Osteocyte (in vitro differentiated cells): ENCODE measurements at regions not wholly inside any gene's neighbourhood (a gene's known extent, or its start where the extent isn't known, plus 50 kb on each side); places are given as distances from the start of the nearest gene placed in this dataset.
A peak's percentile ranks its signal among the peaks of the same experiment; 100 is the strongest.
"Not testable (repeated sequence)": the region's sequence is repeated elsewhere in the genome, so short reads cannot be mapped to it uniquely, and the experiment has no call there.

Experiments
- DNase-seq: peaks from one replicate; pipeline ENCODE4 v3.0.0; 2021; ENCODE audit warnings: mixed read lengths; ENCODE audit not compliant: unreplicated experiment; ENCODE audit errors: extremely low spot score
- H3K27ac Mint-ChIP-seq: one replicate; pipeline ENCODE4 v1.8.0; 2021; ENCODE audit warnings: mild to moderate bottlenecking, mixed read lengths; ENCODE audit not compliant: unreplicated experiment
- H3K27me3 Mint-ChIP-seq: one replicate; pipeline ENCODE4 v1.8.0; 2021; ENCODE audit warnings: mixed read lengths; ENCODE audit not compliant: unreplicated experiment
- H3K36me3 Mint-ChIP-seq: one replicate; pipeline ENCODE4 v1.8.0; 2021; ENCODE audit warnings: mixed read lengths; ENCODE audit not compliant: unreplicated experiment
- H3K4me1 Mint-ChIP-seq: one replicate; pipeline ENCODE4 v1.8.0; 2021; ENCODE audit warnings: mixed read lengths; ENCODE audit not compliant: unreplicated experiment
- H3K4me3 Mint-ChIP-seq: one replicate; pipeline ENCODE4 v1.8.0; 2021; ENCODE audit warnings: mild to moderate bottlenecking, moderate library complexity, mixed read lengths; ENCODE audit not compliant: unreplicated experiment
- H3K9me3 Mint-ChIP-seq: one replicate; pipeline ENCODE4 v1.8.0; 2021; ENCODE audit warnings: mixed read lengths; ENCODE audit not compliant: unreplicated experiment
- TF ChIP-seq, protein P1 (sequence below): fragments of 200-600 bp; sonication (generic); IDR thresholded peaks from 2 replicates; pipeline ENCODE4 v1.5.0; 2021; ENCODE audit warnings: antibody characterized with exemption, mild to moderate bottlenecking, moderate library complexity

DNA sequence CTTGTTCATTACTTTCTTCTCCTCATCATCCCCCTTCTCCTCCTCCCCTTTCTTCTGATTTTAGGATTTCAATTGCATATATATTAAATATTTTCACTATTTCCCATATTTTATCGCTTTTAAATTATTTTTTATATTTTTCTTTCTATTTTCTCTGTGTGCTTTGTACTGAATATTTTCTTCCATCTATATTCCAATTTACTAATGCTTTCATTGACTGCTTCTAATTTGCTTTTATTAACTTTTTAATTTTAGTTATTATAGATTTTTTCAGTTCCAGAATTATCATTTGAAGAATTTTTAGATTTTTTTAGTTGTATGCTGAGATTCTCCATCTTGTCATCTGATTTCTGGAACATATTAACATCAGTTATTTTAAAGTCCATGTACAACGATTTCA lies 83.2 kb upstream of the ST3GAL6 start:
- Mint-ChIP-seq H3K27me3 (peaks cover 10% of the 10 kb centered on the region), H3K27ac (no peak overlapping the region), H3K4me3 (no peak overlapping the region), H3K36me3 (peaks cover 2% of the 10 kb centered on the region), H3K9me3 (peaks cover 22% of the 10 kb centered on the region), H3K4me1 (no peaks in the 10 kb centered on the region)
- DNase-seq: no peak
- TF ChIP-seq, protein P1, sequence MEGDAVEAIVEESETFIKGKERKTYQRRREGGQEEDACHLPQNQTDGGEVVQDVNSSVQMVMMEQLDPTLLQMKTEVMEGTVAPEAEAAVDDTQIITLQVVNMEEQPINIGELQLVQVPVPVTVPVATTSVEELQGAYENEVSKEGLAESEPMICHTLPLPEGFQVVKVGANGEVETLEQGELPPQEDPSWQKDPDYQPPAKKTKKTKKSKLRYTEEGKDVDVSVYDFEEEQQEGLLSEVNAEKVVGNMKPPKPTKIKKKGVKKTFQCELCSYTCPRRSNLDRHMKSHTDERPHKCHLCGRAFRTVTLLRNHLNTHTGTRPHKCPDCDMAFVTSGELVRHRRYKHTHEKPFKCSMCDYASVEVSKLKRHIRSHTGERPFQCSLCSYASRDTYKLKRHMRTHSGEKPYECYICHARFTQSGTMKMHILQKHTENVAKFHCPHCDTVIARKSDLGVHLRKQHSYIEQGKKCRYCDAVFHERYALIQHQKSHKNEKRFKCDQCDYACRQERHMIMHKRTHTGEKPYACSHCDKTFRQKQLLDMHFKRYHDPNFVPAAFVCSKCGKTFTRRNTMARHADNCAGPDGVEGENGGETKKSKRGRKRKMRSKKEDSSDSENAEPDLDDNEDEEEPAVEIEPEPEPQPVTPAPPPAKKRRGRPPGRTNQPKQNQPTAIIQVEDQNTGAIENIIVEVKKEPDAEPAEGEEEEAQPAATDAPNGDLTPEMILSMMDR: no peak

DNA sequence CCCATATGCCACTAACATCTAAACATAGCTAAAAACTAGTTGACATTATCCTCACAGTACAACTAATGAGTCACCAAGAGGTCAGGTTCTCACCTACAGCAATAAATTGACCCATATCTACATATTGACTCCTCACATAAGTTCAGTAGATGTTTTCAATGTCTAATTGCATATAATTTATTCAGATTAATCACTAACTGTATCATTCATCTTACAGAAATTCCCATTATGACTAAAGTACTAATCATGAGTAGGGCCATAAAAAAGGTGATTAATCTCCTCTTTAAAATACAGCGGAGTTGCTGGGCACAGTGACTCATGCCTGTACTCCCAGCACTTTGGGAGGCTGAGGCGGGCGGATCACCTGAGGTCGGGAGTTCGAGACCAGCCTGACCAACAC lies 82.4 kb upstream of the ST3GAL6 start:
- peaks cover 22% of the 10 kb centered on the region for H3K9me3 Mint-ChIP-seq
- H3K4me1 Mint-ChIP-seq: no peaks in the 10 kb centered on the region
- H3K36me3 Mint-ChIP-seq: peaks cover 2% of the 10 kb centered on the region
- no peak overlapping the region for H3K4me3 Mint-ChIP-seq
- TF ChIP-seq, protein P1: no peak
- H3K27ac Mint-ChIP-seq: no peak overlapping the region
- no peak for DNase-seq
- H3K27me3 Mint-ChIP-seq: peaks cover 6% of the 10 kb centered on the region

DNA sequence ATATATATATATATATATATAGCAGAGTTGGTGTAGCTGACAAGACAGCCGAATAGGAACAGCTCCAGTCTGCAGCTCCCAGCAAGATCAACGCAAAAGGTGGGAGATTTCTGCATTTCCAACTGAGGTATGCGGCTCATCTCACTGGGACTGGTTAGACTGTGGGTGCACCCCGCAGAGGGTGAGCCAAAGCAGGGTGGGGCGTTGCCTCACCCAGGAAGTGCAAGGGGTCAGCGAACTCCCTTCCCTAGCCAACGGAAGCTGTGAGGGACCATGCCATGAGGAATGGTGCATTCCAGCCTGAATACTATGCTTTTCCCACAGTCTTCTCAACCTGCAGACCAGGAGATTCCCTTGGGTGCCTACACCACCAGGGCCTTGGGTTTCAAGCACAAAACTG lies 81.7 kb upstream of the ST3GAL6 start:
- H3K9me3 Mint-ChIP-seq: peaks cover 28% of the 10 kb centered on the region
- peaks cover 4% of the 10 kb centered on the region for H3K36me3 Mint-ChIP-seq
- DNase-seq: no peak
- H3K4me1 Mint-ChIP-seq: no peaks in the 10 kb centered on the region
- TF ChIP-seq, protein P1: no peak
- no peak overlapping the region for H3K27ac Mint-ChIP-seq
- H3K27me3 Mint-ChIP-seq: peaks cover 6% of the 10 kb centered on the region
- H3K4me3 Mint-ChIP-seq: no peak overlapping the region

DNA sequence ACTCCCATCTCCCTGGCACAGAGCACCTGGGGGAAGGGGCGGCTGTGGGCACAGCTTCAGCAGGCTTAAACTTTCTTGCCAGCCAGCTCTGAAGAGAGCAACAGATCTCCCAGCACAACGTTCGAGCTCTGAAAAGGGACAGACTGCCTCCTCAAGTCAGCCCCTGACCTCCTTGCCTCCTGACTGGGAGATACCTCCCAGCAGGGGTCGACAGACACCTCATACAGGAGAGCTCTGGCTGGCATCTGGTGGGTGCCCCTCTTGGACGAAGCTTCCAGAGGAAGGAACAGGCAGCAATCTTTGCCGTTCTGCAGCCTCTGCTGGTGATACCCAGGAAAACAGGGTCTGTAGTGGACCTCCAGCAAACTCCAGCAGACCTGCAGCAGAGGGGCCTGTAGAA lies 80.7 kb upstream of the ST3GAL6 start:
- H3K4me1 Mint-ChIP-seq, H3K27me3 Mint-ChIP-seq, DNase-seq, H3K36me3 Mint-ChIP-seq, H3K27ac Mint-ChIP-seq, H3K4me3 Mint-ChIP-seq: not testable (repeated sequence)
- H3K9me3 Mint-ChIP-seq: peaks cover 36% of the 10 kb centered on the region

DNA sequence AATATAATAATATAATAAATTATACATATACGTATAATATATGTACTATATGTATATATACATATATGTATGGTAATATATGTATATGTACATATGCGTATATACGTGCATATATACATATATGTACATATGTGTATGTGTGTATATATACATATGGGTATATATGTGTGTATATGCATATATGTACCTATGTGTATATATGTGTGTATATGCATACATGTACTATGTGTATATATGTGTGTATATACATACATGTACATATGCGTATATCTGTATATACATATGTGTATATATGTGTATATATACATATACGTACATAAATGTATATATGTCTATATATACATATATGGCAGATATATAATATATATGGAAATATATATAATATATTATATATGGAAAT lies 74.8 kb upstream of the ST3GAL6 start:
- no peak for DNase-seq
- Mint-ChIP-seq H3K4me1 (peaks cover 7% of the 10 kb centered on the region), H3K4me3 (no peak overlapping the region), H3K27ac (no peak overlapping the region), H3K9me3 (peaks cover 26% of the 10 kb centered on the region), H3K36me3 (peaks cover 2% of the 10 kb centered on the region), H3K27me3 (peaks cover 6% of the 10 kb centered on the region)
- TF ChIP-seq, protein P1: no peak

DNA sequence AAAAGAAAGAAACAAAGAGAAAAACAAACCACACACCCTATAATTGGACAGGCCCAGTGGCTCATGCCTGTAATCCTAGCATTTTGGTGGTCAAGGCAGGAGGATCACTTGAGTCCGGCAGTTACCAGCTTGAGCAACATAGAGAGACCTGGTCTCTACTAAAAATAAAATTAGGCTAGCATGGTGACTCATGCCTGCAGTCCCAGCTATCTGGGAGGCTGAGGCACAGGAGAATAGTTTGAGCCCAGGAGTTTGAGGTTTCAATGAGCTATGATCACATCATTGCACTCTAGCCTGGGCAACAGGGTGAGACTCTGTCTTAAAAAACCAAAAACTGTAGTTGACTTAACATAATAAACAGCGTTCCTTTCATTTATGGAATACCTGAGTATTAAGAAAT lies 72.3 kb upstream of the ST3GAL6 start:
- no peak overlapping the region for H3K4me3 Mint-ChIP-seq
- H3K4me1 Mint-ChIP-seq: peaks cover 8% of the 10 kb centered on the region
- no peaks in the 10 kb centered on the region for H3K27me3 Mint-ChIP-seq
- H3K27ac Mint-ChIP-seq: peak overlapping the region; percentile 38
- H3K9me3 Mint-ChIP-seq: peaks cover 14% of the 10 kb centered on the region
- peaks cover 2% of the 10 kb centered on the region for H3K36me3 Mint-ChIP-seq
- TF ChIP-seq, protein P1: no peak
- DNase-seq: no peak
